CD8-positive, alpha-beta memory T cell (primary cell): ENCODE measurements at regions not wholly inside any gene's neighbourhood (a gene's known extent, or its start where the extent isn't known, plus 50 kb on each side); places are given as distances from the start of the nearest gene placed in this dataset.
"Not testable (repeated sequence)": the region's sequence is repeated elsewhere in the genome, so short reads cannot be mapped to it uniquely, and the experiment has no call there.

ENCODE experiments used
- CTCF ChIA-PET: fragments of 350-600 bp; sonication (Branson Sonifier 250); formaldehyde crosslinking; loops from one replicate; lab custom pipeline; 2021; ENCODE audit warnings: antibody characterized with exemption; lab: Charles Lee
- POLR2A ChIA-PET: fragments of 350-600 bp; sonication (Branson Sonifier 250); formaldehyde crosslinking; loops from one replicate; lab custom pipeline; 2021; ENCODE audit warnings: antibody characterized with exemption; lab: Charles Lee
- DNase-seq, 5 donors: peaks; one replicate each; pipeline versions ENCODE4 v3.0.0 to v3.0.0-alpha.2; 2020 to 2022; ENCODE audit warnings: mixed read lengths in 1 of 5
- H3K27ac ChIP-seq: one replicate; pipeline ENCODE4 v1.7.0; 2013; ENCODE audit warnings: low read depth, mild to moderate bottlenecking, low read length, moderate library complexity
- H3K27me3 ChIP-seq: 2 replicates; pipeline ENCODE4 v1.7.0; 2013; ENCODE audit warnings: low read length, mild to moderate bottlenecking; ENCODE audit not compliant: insufficient read depth, poor library complexity, severe bottlenecking
- H3K36me3 ChIP-seq: 2 replicates; pipeline ENCODE4 v1.7.0; 2013; ENCODE audit warnings: mild to moderate bottlenecking, low read length, moderate library complexity; ENCODE audit not compliant: insufficient read depth
- H3K4me1 ChIP-seq: 2 replicates; pipeline ENCODE4 v1.7.0; 2013; ENCODE audit warnings: mild to moderate bottlenecking, low read length, moderate library complexity; ENCODE audit not compliant: insufficient read depth
- H3K4me3 ChIP-seq: 2 replicates; pipeline ENCODE4 v1.7.0; 2013; ENCODE audit warnings: mild to moderate bottlenecking, low read length
- H3K9me3 ChIP-seq: 2 replicates; pipeline ENCODE4 v1.7.0; 2013; ENCODE audit warnings: mild to moderate bottlenecking, low read length
- H3K27ac Mint-ChIP-seq, 8 donors: one replicate each; pipeline ENCODE4 v1.8.0; 2020 to 2021; ENCODE audit warnings: mixed read lengths in 8 of 8, mild to moderate bottlenecking in 6 of 8, inconsistent platforms in 3 of 8, moderate library complexity in 3 of 8
- H3K27me3 Mint-ChIP-seq, 2 donors: one replicate each; pipeline ENCODE4 v1.8.0; 2020 to 2021; ENCODE audit warnings: mixed read lengths in 2 of 2, mild to moderate bottlenecking in 1 of 2, moderate library complexity in 1 of 2
- H3K36me3 Mint-ChIP-seq, 3 donors: one replicate each; pipeline ENCODE4 v1.8.0; 2020 to 2021; ENCODE audit warnings: mixed read lengths in 3 of 3, inconsistent platforms in 1 of 3, mild to moderate bottlenecking in 1 of 3
- H3K4me1 Mint-ChIP-seq, 3 donors: one replicate each; pipeline ENCODE4 v1.8.0; 2020 to 2021; ENCODE audit warnings: mixed read lengths in 3 of 3, inconsistent platforms in 1 of 3, mild to moderate bottlenecking in 1 of 3
- H3K4me3 Mint-ChIP-seq, 7 donors: one replicate each; pipeline ENCODE4 v1.8.0; 2020 to 2021; ENCODE audit warnings: mixed read lengths in 7 of 7, mild to moderate bottlenecking in 6 of 7, moderate library complexity in 4 of 7, inconsistent platforms in 2 of 7
- H3K9me3 Mint-ChIP-seq, 5 donors: one replicate each; pipeline ENCODE4 v1.8.0; 2020 to 2022; ENCODE audit warnings: mixed read lengths in 5 of 5, mild to moderate bottlenecking in 3 of 5, moderate library complexity in 2 of 5, inconsistent platforms in 1 of 5

DNA sequence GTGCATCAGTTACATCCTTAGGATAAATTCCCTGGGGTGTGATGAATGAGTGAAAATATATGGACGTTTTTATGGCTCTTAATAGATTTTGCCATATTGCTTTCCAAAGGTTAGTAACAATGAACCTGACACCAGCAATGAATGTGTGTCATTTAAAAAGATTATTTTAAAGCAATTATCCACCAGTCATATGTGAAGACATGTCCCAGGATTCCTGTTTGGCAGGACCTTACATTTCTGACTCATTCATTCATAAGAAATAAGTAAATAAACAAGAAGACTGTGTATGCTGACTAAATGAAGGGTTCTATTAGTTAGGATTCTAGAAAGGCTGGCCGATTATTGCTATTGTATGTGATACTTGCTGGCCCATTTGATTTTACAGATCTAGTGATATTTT lies 201.5 kb downstream of the SOX2 start:
- Histone ChIP-seq H3K27ac (no peak overlapping the region), H3K4me1 (no peaks in the 10 kb centered on the region), H3K27me3 (no peaks in the 10 kb centered on the region), H3K9me3 (no peaks in the 10 kb centered on the region), H3K4me3 (no peak overlapping the region), H3K36me3 (no peaks in the 10 kb centered on the region)
- POLR2A ChIA-PET, result no interaction called here
- CTCF ChIA-PET, result no interaction called here
- Mint-ChIP-seq H3K9me3 (peaks cover 0 to 3% (median 1%) of the 10 kb centered on the region in 5 donors), H3K27me3 (no peaks in the 10 kb centered on the region), H3K4me3 (no peak overlapping the region), H3K36me3 (no peaks in the 10 kb centered on the region), H3K27ac (no peak overlapping the region), H3K4me1 (no peaks in the 10 kb centered on the region)
- no peak for DNase-seq

- H3K36me3 Mint-ChIP-seq, result no peaks in the 10 kb centered on the region
- H3K9me3 Mint-ChIP-seq, result peaks cover 0 to 5% (median 1%) of the 10 kb centered on the region in 5 donors
- no peaks in the 10 kb centered on the region for H3K4me1 Mint-ChIP-seq
- H3K27ac ChIP-seq, result no peak overlapping the region
- no peaks in the 10 kb centered on the region for H3K4me1 ChIP-seq
- H3K4me3 ChIP-seq, result no peak overlapping the region
- ChIA-PET CTCF (no interaction called here), POLR2A (no interaction called here)
- H3K27me3 Mint-ChIP-seq, result no peaks in the 10 kb centered on the region
- no peak overlapping the region for H3K4me3 Mint-ChIP-seq
- no peak for DNase-seq
- no peaks in the 10 kb centered on the region for H3K9me3 ChIP-seq
- H3K27ac Mint-ChIP-seq, result no peak overlapping the region
- no peaks in the 10 kb centered on the region for H3K36me3 ChIP-seq
- H3K27me3 ChIP-seq, result no peaks in the 10 kb centered on the region
Observed at GRCh38 chr3:181915551-181915950, 203.8 kb downstream of the SOX2 start.

GRCh38 chr3:181916013-181916412 lies 204.3 kb downstream of the SOX2 start:
- ChIA-PET POLR2A (no interaction called here), CTCF (no interaction called here)
- no peak for DNase-seq
- no peaks in the 10 kb centered on the region for H3K27me3 ChIP-seq
- no peak overlapping the region for H3K27ac ChIP-seq
- H3K4me3 Mint-ChIP-seq, result no peak overlapping the region
- no peaks in the 10 kb centered on the region for H3K9me3 ChIP-seq
- no peaks in the 10 kb centered on the region for H3K36me3 ChIP-seq
- no peak overlapping the region for H3K27ac Mint-ChIP-seq
- no peak overlapping the region for H3K4me3 ChIP-seq
- no peaks in the 10 kb centered on the region for H3K27me3 Mint-ChIP-seq
- no peaks in the 10 kb centered on the region for H3K4me1 ChIP-seq
- no peaks in the 10 kb centered on the region for H3K36me3 Mint-ChIP-seq
- peaks cover 0 to 5% (median 1%) of the 10 kb centered on the region in 5 donors for H3K9me3 Mint-ChIP-seq
- no peaks in the 10 kb centered on the region for H3K4me1 Mint-ChIP-seq

DNA sequence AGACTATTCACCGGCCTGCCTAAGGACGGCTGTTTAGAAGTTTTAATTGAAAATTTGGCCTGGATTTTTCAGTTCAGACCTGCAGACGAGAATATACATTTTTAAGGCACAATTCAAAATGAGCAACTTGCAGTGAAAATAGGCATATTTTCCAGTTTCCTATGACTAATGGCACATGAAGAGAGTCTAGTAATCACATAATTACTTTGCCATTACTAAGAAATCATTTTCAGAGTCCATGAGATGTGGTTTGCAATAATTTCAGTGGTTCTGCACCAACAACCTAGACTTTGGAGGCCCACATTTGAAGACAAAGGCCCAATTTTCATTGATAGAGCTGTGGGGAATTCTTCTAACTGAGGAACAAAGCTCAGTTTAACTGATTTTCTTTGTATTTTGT lies 205.3 kb downstream of the SOX2 start:
- no peak overlapping the region for H3K27ac Mint-ChIP-seq
- H3K36me3 Mint-ChIP-seq, result no peaks in the 10 kb centered on the region
- H3K27me3 Mint-ChIP-seq, result no peaks in the 10 kb centered on the region
- Histone ChIP-seq H3K4me3 (no peak overlapping the region), H3K27ac (no peak overlapping the region), H3K27me3 (no peaks in the 10 kb centered on the region), H3K36me3 (no peaks in the 10 kb centered on the region), H3K9me3 (no peaks in the 10 kb centered on the region), H3K4me1 (no peaks in the 10 kb centered on the region)
- H3K4me3 Mint-ChIP-seq, result no peak overlapping the region
- CTCF ChIA-PET, result no interaction called here
- H3K9me3 Mint-ChIP-seq, result peaks cover 0 to 5% (median 3%) of the 10 kb centered on the region in 5 donors
- POLR2A ChIA-PET, result no interaction called here
- no peak for DNase-seq
- H3K4me1 Mint-ChIP-seq, result no peaks in the 10 kb centered on the region

- Mint-ChIP-seq H3K36me3 (no peaks in the 10 kb centered on the region), H3K27ac (no peak overlapping the region), H3K27me3 (no peaks in the 10 kb centered on the region), H3K4me1 (no peaks in the 10 kb centered on the region), H3K4me3 (no peak overlapping the region), H3K9me3 (peaks cover 0 to 6% (median 5%) of the 10 kb centered on the region in 5 donors)
- DNase-seq, result no peak
- Histone ChIP-seq H3K9me3 (no peaks in the 10 kb centered on the region), H3K27me3 (no peaks in the 10 kb centered on the region), H3K4me3 (no peak overlapping the region), H3K36me3 (no peaks in the 10 kb centered on the region), H3K27ac (no peak overlapping the region), H3K4me1 (no peaks in the 10 kb centered on the region)
- CTCF ChIA-PET, result no interaction called here
- POLR2A ChIA-PET, result no interaction called here
Observed at GRCh38 chr3:181919375-181919774, 207.7 kb downstream of the SOX2 start.

GRCh38 chr3:181920409-181920808 lies 208.7 kb downstream of the SOX2 start:
- Mint-ChIP-seq H3K4me3 (no peak overlapping the region), H3K4me1 (no peaks in the 10 kb centered on the region), H3K9me3 (peaks cover 2 to 12% (median 7%) of the 10 kb centered on the region in 5 donors), H3K27ac (no peak overlapping the region), H3K27me3 (no peaks in the 10 kb centered on the region), H3K36me3 (no peaks in the 10 kb centered on the region)
- no peak overlapping the region for H3K4me3 ChIP-seq
- no peak for DNase-seq
- no peaks in the 10 kb centered on the region for H3K36me3 ChIP-seq
- no peak overlapping the region for H3K27ac ChIP-seq
- no peaks in the 10 kb centered on the region for H3K9me3 ChIP-seq
- ChIA-PET POLR2A (no interaction called here), CTCF (no interaction called here)
- no peaks in the 10 kb centered on the region for H3K4me1 ChIP-seq
- no peaks in the 10 kb centered on the region for H3K27me3 ChIP-seq

- ChIA-PET POLR2A (no interaction called here), CTCF (no interaction called here)
- no peaks in the 10 kb centered on the region for H3K27me3 Mint-ChIP-seq
- Histone ChIP-seq H3K27me3 (no peaks in the 10 kb centered on the region), H3K4me3 (no peak overlapping the region), H3K27ac (no peak overlapping the region), H3K4me1 (no peaks in the 10 kb centered on the region), H3K36me3 (no peaks in the 10 kb centered on the region), H3K9me3 (no peaks in the 10 kb centered on the region)
- no peak for DNase-seq
- no peak overlapping the region for H3K4me3 Mint-ChIP-seq
- no peaks in the 10 kb centered on the region for H3K36me3 Mint-ChIP-seq
- H3K9me3 Mint-ChIP-seq, result peaks cover 3 to 14% (median 7%) of the 10 kb centered on the region in 5 donors
- no peaks in the 10 kb centered on the region for H3K4me1 Mint-ChIP-seq
- no peak overlapping the region for H3K27ac Mint-ChIP-seq
Observed at GRCh38 chr3:181921220-181921619, 209.5 kb downstream of the SOX2 start.

DNA sequence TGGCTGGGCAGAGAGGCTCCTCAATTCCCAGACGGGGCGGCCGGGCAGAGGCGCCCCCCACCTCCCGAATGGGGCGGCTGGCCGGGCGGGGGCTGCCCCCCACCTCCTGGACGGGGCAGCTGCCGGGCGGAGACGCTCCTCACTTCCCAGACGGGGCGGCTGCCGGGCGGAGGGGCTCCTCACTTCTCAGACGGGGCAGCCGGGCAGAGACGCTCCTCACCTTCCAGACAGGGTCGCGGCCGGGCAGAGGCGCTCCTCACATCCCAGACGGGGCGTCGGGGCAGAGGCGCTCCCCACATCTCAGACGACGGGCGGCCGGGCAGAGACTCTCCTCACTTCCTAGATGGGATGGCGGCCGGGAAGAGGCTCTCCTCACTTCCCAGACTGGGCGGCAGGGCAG lies 214.1 kb downstream of the SOX2 start:
- POLR2A ChIA-PET, CTCF ChIA-PET, H3K4me3 ChIP-seq, DNase-seq, H3K27ac ChIP-seq, H3K36me3 Mint-ChIP-seq, H3K4me3 Mint-ChIP-seq, H3K4me1 ChIP-seq, H3K27me3 ChIP-seq, H3K9me3 ChIP-seq, H3K4me1 Mint-ChIP-seq, H3K36me3 ChIP-seq, H3K27ac Mint-ChIP-seq, H3K27me3 Mint-ChIP-seq: not testable (repeated sequence)
- peaks cover 11 to 23% (median 17%) of the 10 kb centered on the region in 5 donors for H3K9me3 Mint-ChIP-seq

DNA sequence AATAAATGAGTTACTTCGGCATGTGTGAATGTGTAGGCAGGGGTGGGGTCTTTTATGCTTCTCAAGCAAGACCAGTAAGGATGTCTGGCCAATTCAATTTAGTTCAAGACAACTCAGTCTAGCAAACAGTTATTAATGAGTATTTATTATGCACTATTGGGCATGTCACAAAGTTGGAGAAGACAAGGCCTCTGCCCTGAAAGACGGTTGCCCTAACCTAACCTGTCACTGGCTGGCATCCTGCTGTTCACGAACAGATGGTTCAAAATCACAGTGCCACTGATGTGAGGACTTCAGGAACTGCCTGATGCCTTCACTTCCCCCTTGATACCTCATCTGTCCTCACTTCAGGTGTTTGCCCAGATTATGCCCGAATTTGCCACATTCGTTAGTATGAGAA lies 217.8 kb downstream of the SOX2 start:
- H3K36me3 ChIP-seq, result no peaks in the 10 kb centered on the region
- Mint-ChIP-seq H3K4me3 (no peak overlapping the region), H3K36me3 (peaks cover 0 to 3% (median 0%) of the 10 kb centered on the region in 3 donors), H3K4me1 (no peaks in the 10 kb centered on the region), H3K27ac (no peak overlapping the region), H3K9me3 (peaks cover 4 to 18% (median 17%) of the 10 kb centered on the region in 5 donors), H3K27me3 (no peaks in the 10 kb centered on the region)
- POLR2A ChIA-PET, result no interaction called here
- H3K9me3 ChIP-seq, result no peaks in the 10 kb centered on the region
- H3K27ac ChIP-seq, result no peak overlapping the region
- no peak for DNase-seq
- H3K4me1 ChIP-seq, result no peaks in the 10 kb centered on the region
- no peak overlapping the region for H3K4me3 ChIP-seq
- no peaks in the 10 kb centered on the region for H3K27me3 ChIP-seq
- CTCF ChIA-PET, result no interaction called here
